DOHH2 (cell line): ENCODE measurements at regions not wholly inside any gene's neighbourhood (a gene's known extent, or its start where the extent isn't known, plus 50 kb on each side); places are given as distances from the start of the nearest gene placed in this dataset.

Experiments
- EZH2phosphoT487 ChIP-seq: fragments of 200-600 bp; sonication (generic); IDR thresholded peaks from 2 replicates; pipeline ENCODE4 v1.6.1; 2017; ENCODE audit warnings: borderline replicate concordance, mild to moderate bottlenecking, antibody characterized with exemption, low read length, moderate library complexity, mixed read lengths
- TF ChIP-seq, protein P1 (sequence below): fragments of 200-600 bp; sonication (generic); IDR thresholded peaks from one replicate; pipeline ENCODE4 v1.5.1; 2014; ENCODE audit warnings: antibody characterized with exemption, mild to moderate bottlenecking, low read depth, low read length; ENCODE audit not compliant: poor library complexity, severe bottlenecking

DNA sequence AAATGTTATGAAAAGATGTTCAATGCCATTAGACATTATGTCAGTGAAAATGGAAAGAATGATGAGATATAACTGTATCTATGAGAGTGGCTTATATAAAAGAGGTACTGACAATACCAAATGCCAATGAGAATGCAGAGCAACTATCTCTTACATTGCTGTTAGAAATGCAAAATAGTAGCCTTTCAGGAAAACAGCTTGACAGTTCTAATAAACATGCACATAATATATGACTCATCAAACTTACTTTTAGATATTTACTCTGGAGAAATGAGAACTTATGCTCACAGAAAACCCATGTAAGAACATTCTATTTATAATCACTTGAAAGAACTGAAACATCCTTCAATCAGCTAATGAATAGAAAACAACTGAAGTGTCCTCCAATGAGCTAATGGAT is 996.7 kb upstream of the ADGRL4 start:
- TF ChIP-seq, protein P1, sequence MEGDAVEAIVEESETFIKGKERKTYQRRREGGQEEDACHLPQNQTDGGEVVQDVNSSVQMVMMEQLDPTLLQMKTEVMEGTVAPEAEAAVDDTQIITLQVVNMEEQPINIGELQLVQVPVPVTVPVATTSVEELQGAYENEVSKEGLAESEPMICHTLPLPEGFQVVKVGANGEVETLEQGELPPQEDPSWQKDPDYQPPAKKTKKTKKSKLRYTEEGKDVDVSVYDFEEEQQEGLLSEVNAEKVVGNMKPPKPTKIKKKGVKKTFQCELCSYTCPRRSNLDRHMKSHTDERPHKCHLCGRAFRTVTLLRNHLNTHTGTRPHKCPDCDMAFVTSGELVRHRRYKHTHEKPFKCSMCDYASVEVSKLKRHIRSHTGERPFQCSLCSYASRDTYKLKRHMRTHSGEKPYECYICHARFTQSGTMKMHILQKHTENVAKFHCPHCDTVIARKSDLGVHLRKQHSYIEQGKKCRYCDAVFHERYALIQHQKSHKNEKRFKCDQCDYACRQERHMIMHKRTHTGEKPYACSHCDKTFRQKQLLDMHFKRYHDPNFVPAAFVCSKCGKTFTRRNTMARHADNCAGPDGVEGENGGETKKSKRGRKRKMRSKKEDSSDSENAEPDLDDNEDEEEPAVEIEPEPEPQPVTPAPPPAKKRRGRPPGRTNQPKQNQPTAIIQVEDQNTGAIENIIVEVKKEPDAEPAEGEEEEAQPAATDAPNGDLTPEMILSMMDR: no peak
- no peak for TF ChIP-seq EZH2phosphoT487
